ENCODE measurements at regions not wholly inside any gene's neighbourhood (a gene's known extent, or its start where the extent isn't known, plus 50 kb on each side); places are given as distances from the start of the nearest gene placed in this dataset.

DNA sequence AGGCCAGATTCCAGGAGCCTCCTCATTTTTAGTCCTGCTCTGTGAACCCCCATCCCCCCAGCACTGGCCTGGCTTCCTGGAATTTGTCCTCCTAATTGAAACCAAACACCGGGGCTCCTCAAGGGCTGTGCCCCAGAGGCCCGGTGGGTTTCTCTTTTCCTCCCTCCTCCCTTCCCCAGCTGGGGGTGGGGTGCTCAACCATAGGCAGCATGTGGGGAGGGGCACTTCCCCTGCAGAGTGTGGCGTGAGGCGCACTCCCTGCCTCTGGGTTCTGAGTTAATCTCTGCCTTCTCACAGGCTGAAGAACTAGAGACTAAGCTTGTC lies 67.5 kb upstream of the ACOT11 start:
- H3K27ac ChIP-seq (ENCODE audit: low read length): peak overlapping the region; percentile 87
- peak; percentile 93 for DNase-seq
- H3K36me3 ChIP-seq (ENCODE audit: insufficient read depth, low read length): no peaks in the 10 kb centered on the region
- peak; percentile 74 for ATAC-seq (ENCODE audit: insufficient read depth, low read depth)
- peak overlapping the region; percentile 43 for H3K9ac ChIP-seq (ENCODE audit: low read depth, low read length)
- H3K27me3 ChIP-seq (ENCODE audit: insufficient read depth, low read length, poor library complexity): no peaks in the 10 kb centered on the region
- peak overlapping the region in 1 of 2 experiments; percentile 14; a peak in 1 of 4 replicates for H3K4me3 ChIP-seq (ENCODE audit: low read depth in 1 of 2, low read length in 2 of 2)
- TF ChIP-seq, protein P1, sequence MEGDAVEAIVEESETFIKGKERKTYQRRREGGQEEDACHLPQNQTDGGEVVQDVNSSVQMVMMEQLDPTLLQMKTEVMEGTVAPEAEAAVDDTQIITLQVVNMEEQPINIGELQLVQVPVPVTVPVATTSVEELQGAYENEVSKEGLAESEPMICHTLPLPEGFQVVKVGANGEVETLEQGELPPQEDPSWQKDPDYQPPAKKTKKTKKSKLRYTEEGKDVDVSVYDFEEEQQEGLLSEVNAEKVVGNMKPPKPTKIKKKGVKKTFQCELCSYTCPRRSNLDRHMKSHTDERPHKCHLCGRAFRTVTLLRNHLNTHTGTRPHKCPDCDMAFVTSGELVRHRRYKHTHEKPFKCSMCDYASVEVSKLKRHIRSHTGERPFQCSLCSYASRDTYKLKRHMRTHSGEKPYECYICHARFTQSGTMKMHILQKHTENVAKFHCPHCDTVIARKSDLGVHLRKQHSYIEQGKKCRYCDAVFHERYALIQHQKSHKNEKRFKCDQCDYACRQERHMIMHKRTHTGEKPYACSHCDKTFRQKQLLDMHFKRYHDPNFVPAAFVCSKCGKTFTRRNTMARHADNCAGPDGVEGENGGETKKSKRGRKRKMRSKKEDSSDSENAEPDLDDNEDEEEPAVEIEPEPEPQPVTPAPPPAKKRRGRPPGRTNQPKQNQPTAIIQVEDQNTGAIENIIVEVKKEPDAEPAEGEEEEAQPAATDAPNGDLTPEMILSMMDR (IDR thresholded peaks at IDR 0.05; ENCODE audit: borderline replicate concordance, extremely low read depth, low read length, poor library complexity, severe bottlenecking): no peak
- H3K4me1 ChIP-seq (ENCODE audit: insufficient read depth, low read length): peaks cover 68% of the 10 kb centered on the region
- peak overlapping the region; percentile 48 for H3K4me2 ChIP-seq (ENCODE audit: insufficient read depth, low read length)
- no peak overlapping the region for H2AFZ ChIP-seq (ENCODE audit: low read depth, low read length)
- H4K20me1 ChIP-seq (ENCODE audit: insufficient read depth, low read length): no peaks in the 10 kb centered on the region
- H3K9me3 ChIP-seq (ENCODE audit: insufficient read depth, low read length, severe bottlenecking): no peaks in the 10 kb centered on the region
- no peaks in the 10 kb centered on the region for H3K79me2 ChIP-seq (ENCODE audit: insufficient read depth, low read length)

DNA sequence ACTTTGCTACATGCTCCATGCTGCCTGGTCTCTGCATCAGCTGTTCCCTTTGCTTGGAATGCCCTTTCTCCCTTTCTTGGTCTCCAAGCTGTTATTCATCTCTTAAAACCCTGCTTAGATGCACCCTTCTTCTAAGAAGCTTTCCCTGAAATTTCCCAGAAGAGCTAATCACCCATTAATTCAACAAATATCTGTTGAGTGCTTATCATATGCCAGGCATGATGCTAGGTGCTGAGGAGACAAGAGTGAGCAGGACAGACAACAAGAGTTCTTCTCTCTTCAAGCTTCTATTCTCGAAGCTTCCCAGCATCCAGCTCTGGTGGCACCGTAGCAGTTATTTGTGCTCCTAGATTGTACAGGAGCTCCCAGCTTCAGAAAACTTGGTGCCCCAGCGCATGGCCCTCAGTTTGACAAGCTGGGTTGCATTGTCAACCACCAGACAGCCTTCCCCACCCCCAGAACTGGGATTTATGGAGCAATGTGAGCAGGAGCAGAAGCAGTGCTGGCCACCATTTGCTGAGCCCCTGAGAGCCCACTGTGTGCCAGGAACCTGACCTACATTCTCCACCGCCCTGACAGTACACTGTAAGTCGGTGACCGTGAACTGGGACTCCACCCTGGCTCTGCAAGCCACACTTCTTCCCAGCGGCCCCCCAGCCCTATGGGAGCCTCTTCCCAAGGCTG lies 68.0 kb upstream of the ACOT11 start:
- peak; percentile 26 for DNase-seq
- Histone ChIP-seq H2AFZ (ENCODE audit: low read depth, low read length) (no peak overlapping the region), H3K9ac (ENCODE audit: low read depth, low read length) (peak overlapping the region; percentile 43), H3K4me2 (ENCODE audit: insufficient read depth, low read length) (peak overlapping the region; percentile 48), H3K36me3 (ENCODE audit: insufficient read depth, low read length) (no peaks in the 10 kb centered on the region), H3K27me3 (ENCODE audit: insufficient read depth, low read length, poor library complexity) (no peaks in the 10 kb centered on the region), H3K79me2 (ENCODE audit: insufficient read depth, low read length) (no peaks in the 10 kb centered on the region), H3K27ac (ENCODE audit: low read length) (peak overlapping the region; percentile 87), H3K4me3 (ENCODE audit: low read depth in 1 of 2, low read length in 2 of 2) (peak overlapping the region in 1 of 2 experiments; percentile 14; a peak in 1 of 4 replicates), H3K4me1 (ENCODE audit: insufficient read depth, low read length) (peaks cover 68% of the 10 kb centered on the region), H4K20me1 (ENCODE audit: insufficient read depth, low read length) (no peaks in the 10 kb centered on the region), H3K9me3 (ENCODE audit: insufficient read depth, low read length, severe bottlenecking) (no peaks in the 10 kb centered on the region)
- peak; percentile 0; the same call in 2 of the 3 replicates for ATAC-seq (ENCODE audit: insufficient read depth, low read depth)
- TF ChIP-seq, protein P1 (IDR thresholded peaks at IDR 0.05; ENCODE audit: borderline replicate concordance, extremely low read depth, low read length, poor library complexity, severe bottlenecking): no peak
- TF ChIP-seq EZH2 (IDR thresholded peaks at IDR 0.05; ENCODE audit: borderline replicate concordance, low read depth, low read length, severe bottlenecking): no peak

- no peak for ATAC-seq (ENCODE audit: insufficient read depth, low read depth)
- no peak overlapping the region for H2AFZ ChIP-seq (ENCODE audit: low read depth, low read length)
These were observed 68.8 kb upstream of the ACOT11 start for GRCh38 chr1:54479251-54479650.

More at GRCh38 chr1:54479251-54479650, 68.8 kb upstream of the ACOT11 start:
- no peak overlapping the region for H3K4me2 ChIP-seq (ENCODE audit: insufficient read depth, low read length)
- no peak for DNase-seq
- no peak overlapping the region for H3K4me3 ChIP-seq (ENCODE audit: low read depth in 1 of 2, low read length in 2 of 2)
- no peaks in the 10 kb centered on the region for H4K20me1 ChIP-seq (ENCODE audit: insufficient read depth, low read length)
- TF ChIP-seq, protein P1 (IDR thresholded peaks at IDR 0.05; ENCODE audit: borderline replicate concordance, extremely low read depth, low read length, poor library complexity, severe bottlenecking): no peak
- no peak for TF ChIP-seq EZH2 (IDR thresholded peaks at IDR 0.05; ENCODE audit: borderline replicate concordance, low read depth, low read length, severe bottlenecking)
- peak overlapping the region; percentile 87 for H3K27ac ChIP-seq (ENCODE audit: low read length)
- no peaks in the 10 kb centered on the region for H3K27me3 ChIP-seq (ENCODE audit: insufficient read depth, low read length, poor library complexity)
- H3K4me1 ChIP-seq (ENCODE audit: insufficient read depth, low read length): peaks cover 75% of the 10 kb centered on the region
- H3K9me3 ChIP-seq (ENCODE audit: insufficient read depth, low read length, severe bottlenecking): no peaks in the 10 kb centered on the region
- no peaks in the 10 kb centered on the region for H3K36me3 ChIP-seq (ENCODE audit: insufficient read depth, low read length)
- no peak overlapping the region for H3K9ac ChIP-seq (ENCODE audit: low read depth, low read length)
- H3K79me2 ChIP-seq (ENCODE audit: insufficient read depth, low read length): no peaks in the 10 kb centered on the region
